Activated CD4-positive, alpha-beta T cell treated with anti-CD3 and anti-CD28 coated beads, Interleukin-2, Interleukin-6, amounts not matched to agents 100 ng/mL and 50 ng/mL, durations not matched to agents 16 hours and 8 hours (primary cell): ENCODE measurements at regions not wholly inside any gene's neighbourhood (a gene's known extent, or its start where the extent isn't known, plus 50 kb on each side); places are given as distances from the start of the nearest gene placed in this dataset.
"Not testable (repeated sequence)": the region's sequence is repeated elsewhere in the genome, so short reads cannot be mapped to it uniquely, and the experiment has no call there.

Experiments used
- DNase-seq: peaks from one replicate; pipeline ENCODE4 v3.0.0-alpha.2; 2020

- DNase-seq, result no peak
Observed at GRCh38 chr5:142542078-142542477, 143.8 kb downstream of the FGF1 start.

DNA sequence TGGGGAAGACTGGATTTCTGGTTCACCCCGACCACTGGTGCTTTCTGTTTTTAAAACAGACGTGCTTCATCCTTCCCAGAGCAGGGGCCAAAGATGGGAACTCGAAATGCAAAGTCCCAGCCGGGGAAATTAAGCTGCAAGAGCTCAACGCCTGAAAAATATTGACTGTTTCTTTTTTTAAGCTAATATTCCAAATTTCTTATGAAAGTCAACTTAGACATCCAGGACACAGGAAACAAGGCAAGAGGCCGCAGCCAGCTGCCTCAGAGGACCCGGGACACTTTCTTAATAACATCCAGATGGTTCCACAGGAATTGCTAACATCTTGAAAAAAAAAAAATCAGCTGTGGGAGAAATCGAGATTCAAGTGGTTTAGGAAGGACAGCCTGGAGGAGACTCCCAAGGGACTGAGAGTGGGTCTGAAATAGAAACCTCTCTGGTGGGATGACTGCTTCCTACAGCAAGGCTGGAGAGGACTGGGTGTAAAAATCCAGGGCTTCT, 144.9 kb downstream of the FGF1 start:
- no peak for DNase-seq

DNA sequence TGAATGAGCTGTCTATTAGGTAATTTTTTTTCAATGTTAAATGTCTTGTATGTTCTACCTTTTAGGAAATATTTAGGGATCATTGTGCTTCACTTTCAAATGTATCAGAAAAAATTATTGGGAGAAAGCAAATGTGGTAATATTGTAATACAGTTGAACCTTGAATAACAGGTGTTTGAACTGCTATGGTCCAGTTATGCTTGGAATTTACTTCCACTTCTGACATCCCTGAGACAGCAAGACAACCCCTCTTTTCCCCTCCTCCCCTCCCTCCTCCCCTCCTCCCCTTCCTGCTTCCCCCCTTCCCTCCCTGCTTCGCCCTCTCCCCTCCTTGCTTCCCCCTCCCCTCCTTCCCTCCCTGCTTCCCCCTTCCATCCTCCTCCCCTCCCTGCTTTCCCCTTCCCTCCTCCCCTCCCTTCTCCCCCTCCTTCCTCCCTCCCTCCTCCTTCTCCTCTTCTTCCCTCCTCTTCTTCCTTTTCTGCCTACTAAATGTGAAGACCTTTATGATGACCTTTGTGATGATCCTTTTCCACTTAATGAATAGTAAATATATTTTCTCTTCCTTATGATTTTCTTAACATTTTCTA, 146.6 kb downstream of the FGF1 start:
- no peak for DNase-seq

DNA sequence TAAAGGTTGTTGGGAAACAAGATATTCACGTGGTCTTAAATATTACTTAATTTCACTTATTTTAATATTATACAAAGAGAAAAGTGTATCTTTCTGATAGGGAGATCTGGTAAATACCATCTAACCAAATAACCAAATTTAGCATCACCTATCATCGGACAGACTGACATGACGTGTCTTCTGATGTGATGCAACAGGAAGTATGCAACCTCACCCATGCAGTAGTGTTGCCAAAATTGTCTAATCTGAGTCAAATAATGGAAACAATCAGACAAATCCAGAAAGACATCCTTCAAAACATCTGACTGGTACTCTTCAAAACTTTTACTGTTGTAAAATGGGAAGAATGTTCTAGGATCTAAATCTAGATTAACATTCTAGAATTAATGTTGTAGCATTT, 148.0 kb downstream of the FGF1 start:
- peak; percentile 35 for DNase-seq

DNA sequence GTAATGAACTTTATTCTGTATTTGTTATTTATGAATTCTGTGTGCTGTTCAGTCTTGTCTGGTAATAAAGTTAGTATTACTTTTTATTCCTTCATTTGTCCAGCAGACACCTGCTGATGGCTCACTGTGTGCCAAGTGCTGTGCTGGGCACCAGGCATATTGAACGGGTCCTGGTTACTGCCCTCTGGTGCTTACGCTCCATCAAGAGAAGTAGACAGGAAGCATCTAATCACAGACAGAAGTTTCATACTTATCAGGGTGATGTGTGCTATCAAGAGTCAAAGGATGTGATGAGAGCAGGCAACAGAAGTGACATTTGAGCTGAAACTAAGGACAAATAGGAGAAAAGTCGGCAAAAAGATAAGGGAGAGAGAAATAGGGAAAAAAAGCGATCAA, 153.1 kb downstream of the FGF1 start:
- DNase-seq, result no peak

DNA sequence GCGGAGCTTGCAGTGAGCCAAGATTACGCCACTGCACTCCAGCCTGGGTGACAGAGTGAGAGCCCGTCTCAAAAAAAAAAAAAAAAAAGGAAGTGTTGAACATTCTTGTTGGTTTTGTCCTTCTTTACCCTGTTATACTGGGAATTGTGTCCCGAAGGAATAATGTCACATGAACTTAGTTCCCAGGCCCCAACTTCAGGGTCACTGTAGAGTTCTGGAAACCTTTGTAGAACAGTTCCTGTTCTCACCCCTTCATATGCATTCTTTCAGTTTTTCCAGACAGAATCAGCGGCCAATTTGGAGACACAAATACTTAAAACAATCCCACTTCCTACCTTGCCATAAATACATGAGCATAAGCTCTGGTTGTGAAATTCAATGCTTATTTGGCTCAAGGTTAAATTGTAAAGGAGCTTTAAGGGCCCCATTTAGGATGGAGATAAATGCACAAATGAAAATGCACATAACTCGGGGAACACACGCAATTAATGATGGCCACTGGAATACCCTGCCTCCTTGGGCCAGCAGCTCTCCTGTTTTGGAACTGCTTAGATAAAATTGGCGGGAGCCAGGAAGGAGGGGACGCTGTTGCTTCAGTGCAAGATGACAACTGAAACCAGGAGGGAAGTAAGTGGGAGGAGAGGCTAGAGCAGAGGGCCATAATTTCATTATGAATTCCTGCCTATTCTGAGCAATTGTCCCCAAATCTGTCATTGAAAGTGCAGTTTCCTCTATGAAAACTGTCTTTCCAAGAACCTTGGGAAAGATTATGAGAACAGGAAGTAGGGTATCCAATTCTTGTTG, 153.7 kb downstream of the FGF1 start:
- DNase-seq, result no peak

DNA sequence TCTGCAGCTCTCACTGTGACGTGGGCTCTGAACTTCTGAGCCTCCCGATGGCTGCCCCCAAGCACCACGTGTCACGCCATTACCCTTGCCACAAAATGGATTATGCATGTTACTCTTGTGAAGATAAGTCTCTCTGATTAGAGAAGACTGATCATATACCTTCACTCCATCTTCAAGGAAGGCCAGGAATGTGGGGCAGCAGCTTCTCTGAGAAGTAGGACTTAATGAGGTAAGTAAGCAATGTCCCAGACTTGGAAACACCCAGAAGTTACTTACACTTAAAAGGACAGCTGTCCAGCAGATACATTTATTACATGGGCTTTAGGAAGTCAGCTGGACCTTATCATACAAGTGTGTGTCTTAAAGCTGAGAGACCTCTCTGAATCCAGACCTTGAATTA, 155.0 kb downstream of the FGF1 start:
- no peak for DNase-seq

DNA sequence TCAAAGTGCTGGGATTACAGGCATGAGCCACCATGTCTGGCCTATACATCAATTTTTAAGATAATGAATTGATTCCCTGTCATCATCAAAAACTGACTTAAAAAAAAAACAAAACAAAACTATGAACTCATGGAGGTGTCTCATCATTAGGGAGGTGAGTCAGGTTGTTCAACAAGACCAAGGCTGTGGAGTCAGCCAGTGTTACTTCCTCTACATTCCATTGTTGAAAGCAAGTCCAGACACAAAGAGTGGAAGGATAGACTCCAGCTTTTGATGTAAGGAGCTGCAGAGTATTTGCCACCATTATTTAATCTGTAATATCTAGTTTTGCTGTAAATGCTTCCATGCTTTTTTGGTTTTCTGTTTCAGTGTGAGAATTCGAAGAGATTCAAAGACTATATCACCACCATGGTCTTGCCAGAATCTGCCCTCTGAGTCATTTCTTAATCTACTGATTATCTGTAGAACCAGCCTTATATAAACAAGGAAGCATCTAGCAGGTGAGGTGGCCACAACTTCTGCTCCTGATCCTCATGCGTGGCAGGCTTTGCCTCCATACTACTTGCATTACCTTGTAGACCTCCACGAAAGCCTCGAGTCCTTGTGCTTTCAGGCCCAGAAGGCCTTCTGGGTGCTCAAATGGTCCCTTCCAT, 156.1 kb downstream of the FGF1 start:
- no peak for DNase-seq

DNA sequence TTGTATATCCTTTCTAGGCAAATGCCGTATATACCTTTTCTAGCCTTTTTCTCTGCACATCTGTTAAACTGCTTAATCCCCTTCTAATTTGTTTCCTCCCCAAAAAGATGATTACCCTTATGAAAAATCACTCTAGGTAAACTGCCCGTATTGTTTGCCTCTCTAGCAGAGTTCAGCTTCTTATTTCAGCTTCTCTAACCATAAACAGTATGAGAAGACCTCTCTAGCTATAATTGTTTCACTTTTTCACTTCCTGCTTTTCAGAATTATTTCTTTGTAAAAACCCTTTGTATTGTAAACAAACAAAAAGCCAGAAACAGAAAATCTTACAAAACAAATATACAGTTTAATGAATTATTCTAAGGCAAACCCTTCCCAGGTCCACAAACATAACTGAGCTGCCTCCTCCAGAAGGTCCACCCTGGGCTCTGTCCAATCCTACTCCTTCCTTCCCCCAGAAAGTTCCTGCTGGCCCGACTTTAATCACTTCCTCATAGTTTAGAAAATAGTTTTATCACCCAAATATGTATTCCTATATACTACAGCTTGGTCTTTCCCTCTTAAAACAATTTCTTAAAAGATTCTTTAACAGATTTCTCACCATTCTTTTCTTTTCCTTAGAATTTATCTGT, 158.1 kb downstream of the FGF1 start:
- DNase-seq, result no peak

- no peak for DNase-seq
Observed at GRCh38 chr5:142527234-142527633, 158.7 kb downstream of the FGF1 start.

DNA sequence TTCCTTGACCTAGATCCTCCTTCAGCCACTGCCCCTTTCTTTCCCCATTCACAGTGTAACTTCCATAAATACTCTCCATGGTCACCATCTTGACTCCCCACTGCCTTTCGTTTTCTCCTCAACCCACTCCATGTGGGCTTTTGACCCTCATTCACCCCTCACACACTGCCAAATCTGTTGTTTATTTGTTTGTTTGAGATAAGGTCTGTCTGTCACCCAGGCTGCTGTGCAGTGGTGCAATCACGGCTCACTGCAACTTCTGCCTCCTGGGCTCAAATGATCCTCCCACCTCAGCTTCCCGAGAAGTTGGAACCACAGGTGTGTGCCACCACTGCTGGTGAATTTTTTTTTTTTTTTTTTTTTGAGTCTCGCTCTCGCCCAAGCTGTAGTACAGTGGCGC, 162.9 kb downstream of the FGF1 start:
- no peak for DNase-seq

- DNase-seq, result no peak
Observed at GRCh38 chr5:142521706-142522105, 164.2 kb downstream of the FGF1 start.

GRCh38 chr5:142520885-142521284, 165.0 kb downstream of the FGF1 start:
- DNase-seq, result no peak

- not testable (repeated sequence) for DNase-seq
Observed at GRCh38 chr5:142519913-142520312, 166.0 kb downstream of the FGF1 start.

DNA sequence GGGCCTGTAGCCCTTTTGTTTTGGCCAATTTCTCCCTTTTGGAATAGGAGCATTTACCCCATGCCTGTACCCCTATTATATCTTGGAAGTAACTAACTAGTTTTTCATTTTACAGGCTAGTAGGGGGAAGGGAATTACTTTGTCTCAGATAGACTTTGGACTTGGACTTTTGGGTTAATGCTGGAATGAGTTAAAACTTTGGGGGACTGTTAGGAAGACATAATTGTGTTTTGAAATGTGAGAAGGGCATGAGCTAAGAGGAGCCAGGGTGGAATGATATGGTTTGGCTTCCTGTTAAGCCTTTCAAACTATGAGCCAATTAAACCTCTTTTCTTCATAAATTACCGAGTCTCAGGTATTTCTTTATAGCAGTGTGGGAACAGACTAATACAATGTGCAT, 168.1 kb downstream of the FGF1 start:
- DNase-seq, result no peak

DNA sequence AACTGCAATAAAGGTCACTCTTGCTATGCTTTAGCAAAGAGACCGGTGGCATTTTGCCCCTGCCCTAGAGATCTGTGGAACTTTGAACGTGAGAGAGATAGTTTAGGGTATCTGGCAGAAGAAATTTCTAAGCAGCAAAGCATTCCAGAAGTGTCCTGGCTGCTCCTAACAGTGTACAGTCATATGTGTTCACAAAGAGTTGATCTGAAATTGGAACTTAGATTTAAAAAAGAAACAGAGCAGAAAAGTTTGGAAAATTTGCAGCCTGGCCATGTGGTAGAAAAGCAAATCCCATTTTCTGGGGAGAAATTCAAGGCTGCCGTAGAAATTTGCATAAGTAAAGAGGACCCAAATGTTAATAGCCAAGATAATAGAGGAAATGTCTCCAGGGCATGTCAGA, 169.2 kb downstream of the FGF1 start:
- DNase-seq, result no peak

DNA sequence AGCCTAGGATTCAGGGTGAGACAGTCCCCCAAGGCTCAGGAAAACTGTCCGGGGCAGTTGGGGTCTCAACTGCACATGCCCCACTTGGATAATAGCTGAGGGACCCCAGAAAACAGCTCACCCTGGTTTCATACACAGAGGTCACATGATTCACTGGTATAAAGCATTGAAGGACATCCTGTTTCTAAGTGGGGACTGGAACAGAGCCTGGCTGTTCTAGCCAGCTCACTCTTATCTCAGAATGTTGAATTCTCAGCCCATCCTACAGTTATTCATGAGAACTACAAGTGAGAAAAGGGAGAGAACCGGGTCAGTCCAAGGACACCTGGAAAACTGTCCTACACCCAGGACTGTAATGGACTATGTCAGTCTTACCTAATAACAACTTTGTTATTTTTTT, 170.9 kb downstream of the FGF1 start:
- no peak for DNase-seq

DNA sequence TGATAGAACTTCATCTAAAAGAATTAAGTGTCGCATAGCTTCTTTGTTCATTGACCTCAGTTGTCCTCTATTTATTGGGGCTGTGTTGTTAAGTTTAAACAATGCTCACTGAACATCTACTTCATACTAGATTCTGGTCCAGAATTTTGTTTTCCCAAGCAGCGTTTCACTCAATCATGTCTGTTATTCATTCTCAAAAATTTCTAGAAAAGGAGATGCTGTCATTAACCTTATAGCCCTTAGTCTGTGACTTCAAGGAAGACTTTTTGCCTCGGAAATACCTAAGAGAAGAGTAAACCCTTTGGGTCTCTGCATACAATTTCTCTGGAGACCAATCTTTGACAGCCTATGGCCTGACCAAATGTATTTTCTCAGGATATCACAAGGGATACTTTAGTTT, 171.7 kb downstream of the FGF1 start:
- no peak for DNase-seq

DNA sequence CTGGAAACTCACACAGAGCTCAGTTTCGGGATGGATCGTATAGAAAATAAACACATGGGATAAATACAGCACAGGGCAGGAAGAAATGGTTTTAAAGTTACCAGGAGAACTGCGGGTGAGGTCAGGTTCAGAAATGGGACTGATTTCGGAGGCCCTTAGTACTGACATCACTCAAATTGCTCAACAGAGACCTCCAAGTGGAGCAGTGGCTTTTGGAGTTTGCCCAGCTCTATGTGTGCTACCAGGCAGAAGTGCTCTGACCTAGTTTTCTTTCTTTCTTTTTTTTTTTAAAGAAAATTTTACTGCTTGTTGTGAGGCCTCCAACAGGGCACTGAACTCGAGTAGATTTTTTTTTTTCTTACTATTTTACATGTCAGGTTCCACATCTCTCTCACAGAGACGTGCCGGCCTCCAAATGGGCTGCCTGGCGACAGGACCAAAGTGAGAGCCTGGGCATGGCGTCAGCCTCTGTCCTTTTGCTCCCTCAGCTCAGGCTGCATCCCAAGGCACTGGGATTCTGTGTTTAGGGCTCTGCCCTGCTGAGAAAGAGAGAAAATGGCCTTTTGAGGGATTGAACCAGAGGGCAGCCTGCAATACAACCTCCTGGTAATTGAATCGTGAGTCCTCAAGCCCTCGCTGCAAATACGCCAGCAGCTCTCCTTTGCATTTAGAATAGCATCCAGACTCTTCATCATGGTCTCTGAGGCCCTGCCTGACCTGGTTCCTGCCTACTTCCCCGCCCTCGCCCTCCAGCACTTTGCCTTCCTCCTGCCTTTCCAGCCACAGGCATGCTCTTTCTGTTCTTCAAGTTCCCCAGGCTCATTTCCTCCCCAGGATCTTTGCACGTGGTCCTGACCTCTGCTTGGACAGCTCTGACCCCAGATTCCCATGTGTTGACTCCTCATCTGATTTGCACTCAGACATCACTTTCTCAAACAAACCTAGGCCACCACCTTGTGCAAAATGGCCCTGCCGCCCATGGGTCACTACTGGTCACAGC, 173.5 kb downstream of the FGF1 start:
- DNase-seq, result no peak

DNA sequence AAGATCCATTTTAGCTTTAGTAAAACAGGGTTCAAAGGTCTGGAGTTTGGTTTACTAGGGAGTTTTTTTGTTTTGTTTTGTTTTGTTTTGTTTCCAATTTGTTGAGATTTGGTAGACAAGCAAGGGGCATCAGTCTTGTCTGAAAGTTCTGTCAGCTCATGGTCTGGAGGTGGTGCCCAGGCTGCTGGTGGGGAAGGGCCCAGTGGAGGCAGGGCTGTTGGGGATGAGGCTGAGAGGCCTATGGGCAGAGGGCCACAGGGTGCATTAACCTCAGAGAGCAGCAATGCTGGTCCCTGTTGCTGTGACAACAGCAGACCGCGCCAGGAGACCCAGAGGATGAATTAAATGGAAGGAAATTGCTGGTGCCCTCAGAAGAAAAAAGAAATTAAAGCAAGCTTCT, 174.5 kb downstream of the FGF1 start:
- no peak for DNase-seq

DNA sequence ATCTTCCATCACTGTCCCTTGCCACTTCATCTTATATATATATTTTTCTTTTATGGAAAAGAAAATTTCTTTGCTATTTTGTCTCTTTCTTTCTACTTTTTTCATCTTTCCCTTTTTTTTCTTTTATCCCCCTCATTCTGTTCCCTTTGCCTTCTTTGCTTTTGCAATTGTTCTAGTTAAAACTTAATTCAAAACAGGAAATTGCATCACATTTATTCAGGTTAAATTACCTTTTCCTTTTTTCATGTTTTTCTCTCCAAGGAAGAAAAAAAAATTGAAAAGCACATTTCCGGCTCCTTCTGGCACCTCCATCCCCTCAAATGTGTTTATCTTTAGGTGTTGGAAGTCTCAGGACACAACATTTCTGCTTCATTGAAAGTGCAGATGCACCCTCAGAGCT, 176.9 kb downstream of the FGF1 start:
- DNase-seq, result no peak

DNA sequence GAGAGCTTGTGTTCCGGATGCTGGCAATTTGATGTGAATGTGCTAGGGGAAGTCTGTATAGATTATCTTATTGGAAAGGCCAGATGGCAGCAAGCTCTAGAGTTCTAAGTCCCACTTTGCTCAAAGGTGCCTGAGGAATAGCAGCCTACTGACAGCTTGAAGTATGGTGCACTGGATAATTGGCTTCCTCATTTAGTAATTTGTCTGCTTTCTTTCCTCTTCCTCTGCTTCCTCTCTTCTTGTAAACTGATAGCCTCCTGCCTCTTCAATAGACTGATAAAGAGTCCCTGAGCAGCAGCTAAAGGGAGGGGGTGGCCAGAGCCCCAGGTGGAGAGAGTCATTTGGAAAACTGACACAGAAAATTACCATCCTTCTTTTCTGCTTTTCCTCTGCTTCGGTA, 177.3 kb downstream of the FGF1 start:
- DNase-seq, result no peak
